HG02884 (cell line): ENCODE measurements at regions not wholly inside any gene's neighbourhood (a gene's known extent, or its start where the extent isn't known, plus 50 kb on each side); places are given as distances from the start of the nearest gene placed in this dataset.
"Not testable (repeated sequence)": the region's sequence is repeated elsewhere in the genome, so short reads cannot be mapped to it uniquely, and the experiment has no call there.

Experiments
- ATAC-seq: cut with Tn5 transposase; IDR thresholded peaks from one replicate; pipeline ENCODE4 v1.9.1; 2021; ENCODE audit warnings: mild to moderate bottlenecking, moderate library complexity; ENCODE audit not compliant: unreplicated experiment

DNA sequence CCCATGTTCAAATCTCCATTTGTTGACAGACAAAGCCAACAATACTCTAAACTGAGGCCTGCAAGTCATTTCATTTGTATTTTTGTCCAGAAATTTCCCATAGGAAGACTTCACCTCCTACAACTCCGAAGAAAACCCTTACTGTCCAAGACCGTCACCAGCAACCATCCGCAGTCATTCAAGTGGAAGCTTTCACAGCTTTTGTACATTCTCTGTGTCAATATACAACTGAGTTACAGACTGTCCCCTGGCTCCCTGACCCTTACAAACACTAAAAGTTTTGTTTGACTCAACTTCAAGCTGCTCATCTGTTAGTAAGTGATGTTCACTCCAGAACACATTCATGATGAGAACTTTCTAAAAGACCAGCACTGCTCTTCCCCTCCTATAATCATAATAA, 210.1 kb downstream of the DEPDC1B start:
- ATAC-seq: no peak

DNA sequence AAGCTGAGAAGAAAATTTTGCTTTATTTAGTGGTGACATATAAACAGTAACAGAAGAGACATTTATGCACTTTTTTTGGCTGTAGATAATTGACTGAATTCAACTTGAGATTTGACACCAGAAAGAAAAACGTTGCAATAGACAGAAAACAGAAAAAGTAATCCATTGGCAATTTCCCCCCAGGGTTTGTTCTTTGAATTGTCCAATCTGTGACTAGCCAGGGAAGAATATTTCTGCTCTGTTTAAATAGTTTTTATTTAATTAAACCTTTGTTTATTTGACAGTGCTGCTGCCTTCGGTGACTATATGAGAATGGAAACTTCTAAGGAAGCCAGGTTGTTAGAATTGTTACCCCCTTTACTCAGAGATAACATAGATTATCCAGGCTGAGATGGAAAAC, 210.6 kb downstream of the DEPDC1B start:
- no peak for ATAC-seq

DNA sequence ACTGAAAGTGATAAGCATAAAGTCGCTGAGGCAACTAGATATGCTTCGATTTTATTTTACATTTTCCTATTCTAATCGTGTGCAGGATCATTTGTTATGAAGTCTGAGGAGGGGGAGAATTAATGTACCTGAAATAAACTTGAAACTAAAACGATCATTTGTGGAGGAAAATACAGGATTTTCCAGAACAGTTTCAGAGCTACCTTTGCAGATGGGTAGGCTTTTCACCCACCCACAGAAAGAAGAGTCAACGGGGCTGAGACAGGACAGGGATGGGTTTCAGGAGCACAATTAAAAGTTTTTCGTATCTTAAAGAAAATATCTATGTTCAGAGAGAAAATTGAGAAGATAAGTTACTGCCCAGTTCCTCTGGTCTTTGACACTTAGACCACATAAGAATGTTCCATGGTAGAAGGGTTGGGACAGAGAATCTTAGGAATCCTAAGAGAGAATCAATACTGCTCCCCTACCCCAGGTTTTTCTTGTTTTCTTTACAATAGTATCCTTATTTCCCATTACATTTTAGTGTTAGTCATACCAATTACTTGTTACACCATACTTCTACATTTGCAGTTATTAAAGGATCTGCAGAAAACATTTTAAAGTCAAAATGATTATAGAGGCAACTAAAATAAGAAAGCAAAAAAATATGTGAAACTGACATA, 211.4 kb downstream of the DEPDC1B start:
- ATAC-seq: no peak

DNA sequence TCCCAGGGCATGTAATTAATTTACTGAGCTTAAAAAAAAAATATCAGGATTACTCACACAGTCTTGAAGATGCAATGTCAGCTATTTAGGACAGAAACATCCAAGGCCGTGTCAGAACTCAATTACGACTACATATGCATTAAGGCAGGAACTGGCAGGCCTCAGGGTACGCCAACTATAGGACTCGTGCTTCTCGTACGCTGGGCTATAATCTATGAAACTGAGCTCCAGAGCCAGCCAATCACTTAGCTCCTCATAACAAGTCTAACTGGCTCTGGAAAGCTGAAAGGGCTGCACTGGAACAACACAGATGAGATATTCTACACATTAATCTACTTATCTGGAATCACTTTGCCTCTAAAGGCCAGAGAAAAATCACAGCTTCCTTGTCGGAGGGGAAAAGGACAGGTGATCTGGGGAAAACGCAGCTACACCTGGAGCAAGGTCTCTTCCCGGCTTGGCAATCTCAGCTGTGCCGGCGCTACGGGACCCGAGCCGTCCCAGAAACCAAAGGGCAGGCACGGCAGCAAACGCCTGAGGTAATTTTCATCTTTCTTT, 212.0 kb downstream of the DEPDC1B start:
- ATAC-seq: no peak

DNA sequence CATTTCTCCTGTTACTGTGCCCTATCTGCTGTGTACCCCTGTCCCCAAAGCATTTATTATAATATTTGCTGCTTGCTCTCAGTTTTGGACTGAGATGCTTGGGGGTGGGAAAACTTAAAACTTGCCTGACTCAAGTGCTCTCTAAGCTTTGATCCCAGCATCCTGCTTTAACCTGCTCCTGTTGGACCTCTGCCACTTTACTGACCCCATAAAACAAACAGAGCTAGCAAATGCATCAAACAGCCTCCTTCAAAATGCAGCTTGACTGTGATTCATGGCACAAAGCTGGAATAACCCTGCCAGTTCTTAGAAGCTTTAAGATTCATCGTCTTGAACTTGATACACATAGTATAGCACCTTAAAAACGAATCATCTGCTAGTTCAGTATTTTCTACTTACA, 212.5 kb downstream of the DEPDC1B start:
- no peak for ATAC-seq

DNA sequence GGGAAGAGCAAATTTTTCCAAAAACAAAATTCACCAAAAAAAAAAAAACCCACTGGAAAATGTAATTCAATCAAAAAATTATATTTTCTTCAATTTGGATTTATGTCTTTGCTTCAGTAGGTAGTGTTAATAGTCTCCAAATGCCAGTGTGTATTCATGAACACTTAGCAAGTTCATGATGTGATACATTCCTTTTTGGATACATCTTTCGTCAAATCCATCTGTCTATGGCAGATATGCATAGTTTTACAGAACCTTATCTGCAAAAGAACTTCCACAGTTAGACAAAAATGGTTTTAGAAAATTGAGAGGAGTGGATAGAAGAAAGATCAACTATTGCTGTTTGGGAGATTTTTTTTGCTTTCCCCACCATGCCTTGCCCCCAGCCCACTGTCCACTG, 214.6 kb downstream of the DEPDC1B start:
- no peak for ATAC-seq

DNA sequence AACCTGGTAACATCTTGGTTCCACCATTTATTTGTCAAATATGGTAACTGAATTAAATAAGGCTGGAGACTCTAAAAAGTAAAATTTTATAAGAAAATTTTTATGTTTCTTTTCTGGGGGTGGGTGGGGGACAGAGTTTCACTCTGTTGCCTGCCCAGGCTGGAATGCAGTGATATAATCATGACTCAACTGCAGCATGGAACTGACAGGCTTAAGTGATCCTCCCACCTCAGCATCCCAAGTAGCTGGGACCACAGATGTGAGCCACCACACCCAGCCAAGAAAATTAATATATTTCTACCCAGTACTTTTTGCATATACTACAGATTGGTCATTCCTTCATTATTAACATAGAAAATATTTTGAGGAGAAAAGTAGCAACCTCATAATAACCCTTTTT, 216.9 kb downstream of the DEPDC1B start:
- ATAC-seq: no peak

DNA sequence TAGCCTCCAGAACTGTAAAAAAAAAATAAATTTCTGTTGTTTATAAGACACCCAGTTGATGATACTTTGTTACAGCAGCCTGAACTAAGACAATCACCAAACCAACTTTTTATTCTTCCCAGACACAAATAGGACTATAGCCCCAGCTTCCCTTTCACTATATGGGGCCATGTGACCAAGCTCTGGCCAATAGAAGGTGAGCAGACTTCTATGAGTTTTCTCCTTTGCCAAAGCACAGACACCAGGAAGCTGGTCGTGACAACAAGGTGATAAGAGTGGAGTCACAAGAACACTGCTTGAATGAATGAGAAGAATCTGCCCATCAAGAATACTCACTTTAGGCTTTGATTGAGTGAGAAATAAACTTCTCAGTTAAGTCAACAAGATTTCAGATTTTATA, 217.7 kb downstream of the DEPDC1B start:
- ATAC-seq: no peak

DNA sequence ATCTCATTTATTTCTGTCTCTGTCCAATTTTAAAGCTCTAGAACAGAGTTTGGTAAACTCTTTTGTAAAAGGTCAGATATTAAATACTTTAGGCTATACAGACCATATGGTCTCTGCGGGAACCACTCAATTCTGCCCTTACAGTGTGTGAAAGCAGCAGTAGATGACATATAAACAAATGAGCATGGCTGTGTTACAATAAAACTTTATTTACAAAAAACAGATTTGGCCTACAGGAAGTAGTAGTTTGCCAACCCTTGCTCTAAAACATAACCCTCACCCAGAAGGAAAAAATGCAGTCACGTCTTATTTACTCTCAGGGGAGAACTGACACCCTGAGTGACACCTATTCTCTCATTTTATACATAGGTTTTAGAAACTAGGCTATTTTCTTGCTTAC, 220.4 kb downstream of the DEPDC1B start:
- ATAC-seq: no peak

DNA sequence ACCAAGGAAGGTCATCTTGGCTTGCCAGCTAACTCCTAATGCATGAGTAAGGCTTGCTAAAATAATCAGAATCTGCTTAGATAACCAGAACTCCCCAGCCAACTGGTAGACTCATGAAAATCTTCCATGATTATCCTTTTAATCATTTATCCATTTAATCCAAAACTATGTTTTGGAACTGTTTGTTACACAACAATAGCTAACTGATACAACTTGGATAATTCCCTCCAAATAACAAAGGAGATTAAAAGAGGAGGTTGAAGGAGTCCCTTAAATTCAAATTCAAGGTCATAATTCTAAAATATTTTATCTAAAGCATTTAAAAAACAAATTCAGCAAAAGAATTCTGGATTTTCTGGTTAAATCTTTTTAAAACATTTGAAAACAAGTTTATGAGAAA, 222.1 kb downstream of the DEPDC1B start:
- ATAC-seq: no peak

DNA sequence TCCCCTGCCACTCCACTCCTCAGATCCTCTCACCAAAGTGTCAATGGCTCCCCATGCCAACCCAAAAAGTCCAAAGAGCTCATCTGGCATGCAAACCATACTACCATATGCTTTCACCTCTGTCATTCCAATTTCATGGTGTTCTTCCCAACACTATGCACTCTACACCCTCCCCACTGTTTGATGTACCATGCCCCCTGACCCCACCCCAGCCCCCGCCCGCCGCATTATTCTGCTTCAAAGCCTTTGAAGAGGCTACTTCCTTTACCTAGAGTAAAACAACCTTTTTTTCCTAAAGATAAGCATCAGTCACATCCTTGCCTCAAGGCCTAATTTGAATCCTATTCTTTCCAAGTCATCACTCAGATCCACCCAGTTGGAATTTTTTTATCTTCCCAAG, 226.3 kb downstream of the DEPDC1B start:
- ATAC-seq: no peak

DNA sequence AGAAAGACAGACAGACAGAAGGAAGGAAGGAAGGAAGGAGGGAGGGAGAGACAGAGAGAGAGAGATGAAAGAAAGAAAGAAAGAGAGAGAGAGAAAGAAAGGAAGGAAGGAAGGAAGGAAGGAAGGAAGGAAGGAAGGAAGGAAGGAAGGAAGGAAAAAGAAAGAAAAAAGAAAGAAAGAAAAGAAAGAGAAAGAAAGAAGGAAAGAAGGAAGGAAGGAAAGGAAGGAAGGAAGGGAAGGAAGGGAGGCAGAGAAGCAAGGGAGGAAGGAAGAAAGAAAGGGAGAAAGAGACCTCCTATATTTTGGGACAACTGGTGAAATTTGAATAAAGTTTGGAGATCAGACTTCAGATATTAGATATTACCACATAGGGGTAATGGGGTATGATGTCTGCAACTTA, 226.9 kb downstream of the DEPDC1B start:
- not testable (repeated sequence) for ATAC-seq

DNA sequence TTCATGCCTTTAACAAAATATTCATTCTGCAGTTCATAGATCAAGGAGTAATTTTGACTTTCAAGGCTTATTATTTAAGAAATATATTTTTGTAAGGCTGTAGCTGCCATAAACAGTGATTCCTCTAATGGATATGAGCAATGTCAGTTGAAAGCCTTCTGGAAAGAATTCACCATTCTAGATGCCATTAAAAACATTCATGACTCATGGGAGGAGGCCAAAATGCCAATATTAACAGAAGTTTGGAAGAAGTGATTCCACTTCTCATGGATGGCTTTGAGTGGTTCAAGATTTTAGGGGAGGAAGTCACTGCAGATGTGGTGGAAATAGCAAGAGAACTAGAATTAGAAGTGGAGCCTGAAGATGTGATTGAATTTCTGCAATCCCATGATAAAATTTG, 229.1 kb downstream of the DEPDC1B start:
- ATAC-seq: no peak

DNA sequence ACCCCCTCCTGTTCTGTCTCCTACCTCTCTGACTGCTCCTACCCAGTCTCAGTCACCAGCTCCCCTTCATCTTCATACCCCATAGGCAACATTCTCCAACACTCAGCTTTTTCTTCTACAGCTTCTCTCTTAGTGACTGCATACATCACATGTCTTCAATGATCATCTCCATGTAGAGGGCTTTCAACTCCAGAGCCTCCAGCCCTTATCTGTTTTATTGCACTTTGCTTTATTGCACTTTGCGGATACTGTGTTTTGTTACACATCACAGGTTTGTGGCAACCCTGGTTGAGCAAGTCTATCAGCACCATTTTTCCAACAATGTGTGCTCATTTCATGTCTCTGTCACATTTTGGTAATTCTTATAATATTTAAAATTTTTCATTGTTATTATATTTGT, 230.7 kb downstream of the DEPDC1B start:
- ATAC-seq: no peak

DNA sequence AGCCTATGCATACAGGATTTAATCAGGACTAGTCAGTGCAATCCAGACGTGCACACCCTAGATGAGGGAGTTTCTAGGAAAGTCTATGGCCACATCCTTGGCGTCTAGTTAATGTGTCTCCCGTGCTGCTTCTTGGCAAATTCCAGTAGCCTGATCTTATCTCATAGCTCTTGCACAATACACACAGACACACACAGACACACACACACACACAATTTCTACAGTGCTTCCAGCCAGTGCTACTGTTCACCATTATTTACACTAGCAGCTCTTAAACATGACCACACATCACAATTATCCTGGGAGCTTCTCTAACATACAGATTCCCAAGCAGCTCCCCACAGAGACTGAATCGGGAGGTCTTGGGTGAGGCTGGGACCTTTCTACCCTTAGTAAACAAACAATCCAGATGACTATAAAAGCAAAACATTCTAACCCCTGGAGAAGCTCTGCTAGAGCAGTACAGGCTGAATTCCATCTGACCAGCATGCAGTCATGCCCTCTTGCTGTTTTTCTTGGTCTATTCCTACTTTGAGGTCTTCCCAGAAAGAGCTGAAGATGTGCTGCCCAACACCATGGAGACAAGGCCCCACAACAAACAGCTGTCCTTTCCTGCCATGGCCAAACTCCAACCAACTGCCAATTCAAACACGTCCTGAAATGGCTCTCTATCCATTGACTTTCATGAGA, 236.6 kb downstream of the DEPDC1B start:
- ATAC-seq: no peak

DNA sequence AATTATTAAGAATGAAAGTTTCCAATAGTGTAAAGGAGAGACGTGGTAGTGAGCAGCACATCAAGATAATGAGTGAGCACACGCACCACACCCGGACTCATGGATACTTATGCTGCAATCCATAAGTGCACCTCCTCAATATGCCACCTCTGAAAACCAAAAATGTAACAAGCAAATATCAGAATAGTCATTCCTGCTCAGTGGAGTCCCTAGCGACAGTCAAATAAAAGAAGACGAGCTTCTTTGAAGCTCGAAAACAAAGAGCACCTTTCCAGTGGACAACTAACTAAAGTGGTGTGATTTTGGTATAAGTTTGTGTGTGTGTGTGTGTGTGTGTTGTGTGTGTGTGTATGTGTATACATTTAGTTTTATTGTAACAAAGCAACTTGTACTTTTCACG, 241.3 kb downstream of the DEPDC1B start:
- no peak for ATAC-seq

DNA sequence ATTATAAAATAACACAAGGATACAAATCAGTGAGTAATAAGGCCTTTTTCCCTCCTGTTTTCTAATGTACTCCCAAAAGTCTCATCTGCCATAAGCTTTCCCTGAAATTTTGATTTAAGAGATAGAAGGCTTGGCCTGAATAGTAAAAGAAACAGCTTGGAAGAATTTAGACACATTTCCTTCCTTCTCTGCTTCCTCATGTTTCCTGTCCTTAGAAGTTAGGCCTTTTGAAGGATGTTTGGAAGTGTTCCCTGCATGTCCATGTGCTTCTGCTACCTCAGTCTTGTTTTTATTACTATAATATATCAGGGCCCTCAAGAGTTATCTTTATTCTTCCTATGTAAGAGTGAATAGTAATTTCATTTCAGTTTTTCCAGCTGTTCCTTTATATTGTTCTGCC, 242.7 kb downstream of the DEPDC1B start:
- no peak for ATAC-seq

DNA sequence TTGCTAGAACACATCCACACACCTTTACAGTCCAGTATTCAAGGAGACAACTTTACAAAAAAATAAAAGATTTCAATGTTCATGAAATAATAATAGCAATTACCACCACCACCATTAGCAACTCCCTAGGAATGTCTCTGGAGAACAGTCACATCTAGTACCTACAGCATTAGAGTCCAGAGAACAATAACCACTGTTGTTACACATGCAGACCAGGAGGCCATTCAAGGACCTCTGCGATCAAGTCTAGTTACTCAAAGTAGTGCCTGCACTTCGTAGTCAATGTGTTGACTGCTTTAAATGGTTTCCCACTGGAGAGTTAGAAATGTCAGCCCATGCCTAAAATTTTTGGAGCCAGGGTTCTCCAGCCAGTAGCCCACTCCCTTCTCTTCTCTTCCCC, 244.4 kb downstream of the DEPDC1B start:
- no peak for ATAC-seq

DNA sequence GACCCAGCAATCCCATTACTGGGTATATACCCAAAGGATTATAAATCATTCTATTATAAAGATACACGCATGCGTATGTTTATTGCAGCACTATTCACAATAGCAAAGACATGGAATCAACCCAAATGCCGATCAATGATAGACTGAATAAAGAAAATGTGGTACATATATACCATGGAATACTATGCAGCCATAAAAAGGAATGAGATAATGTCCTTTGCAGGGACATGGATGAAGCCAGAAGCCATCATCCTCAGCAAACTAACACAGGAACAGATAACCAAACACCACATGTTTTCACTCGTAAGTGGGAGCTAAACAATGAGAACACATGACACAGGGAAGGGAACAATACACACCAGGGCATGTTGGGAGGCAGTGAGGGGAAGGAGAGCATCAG, 245.7 kb downstream of the DEPDC1B start:
- ATAC-seq: not testable (repeated sequence)

DNA sequence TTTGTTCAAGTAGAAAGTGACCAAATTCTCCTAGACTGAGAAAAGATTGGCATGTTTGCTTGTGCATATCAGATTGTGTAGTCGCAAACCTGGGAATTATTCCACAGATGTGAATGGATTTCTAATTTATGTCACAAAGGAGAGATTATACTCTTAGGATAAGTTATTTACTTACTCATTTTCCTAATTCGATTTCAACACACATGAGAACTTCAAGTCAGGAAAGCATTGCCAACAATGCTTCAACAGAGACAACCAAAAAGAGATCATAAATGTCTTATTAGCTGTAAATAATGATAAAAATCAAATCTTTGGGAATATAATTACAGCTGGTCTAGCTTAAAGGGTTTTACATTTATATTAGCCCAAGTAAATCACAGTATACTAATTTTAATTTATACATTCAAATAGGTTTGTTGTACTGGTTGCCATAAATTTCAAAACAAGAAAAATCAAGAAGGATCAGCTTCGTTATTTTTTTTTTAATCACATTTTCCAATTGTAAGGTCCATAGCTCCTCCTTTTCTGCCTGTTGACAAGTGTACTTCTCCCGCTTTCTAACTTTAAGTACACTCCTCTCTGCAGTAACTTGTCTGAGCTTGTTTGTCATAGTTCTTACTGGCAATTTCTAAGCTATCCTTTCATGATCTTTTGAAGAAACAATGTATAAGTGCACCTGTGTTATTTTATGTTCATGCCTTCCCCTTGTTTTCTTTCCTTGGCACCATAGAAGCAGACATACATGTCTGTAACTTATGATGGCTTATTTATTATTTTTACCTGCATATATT, 246.6 kb downstream of the DEPDC1B start:
- ATAC-seq: no peak

DNA sequence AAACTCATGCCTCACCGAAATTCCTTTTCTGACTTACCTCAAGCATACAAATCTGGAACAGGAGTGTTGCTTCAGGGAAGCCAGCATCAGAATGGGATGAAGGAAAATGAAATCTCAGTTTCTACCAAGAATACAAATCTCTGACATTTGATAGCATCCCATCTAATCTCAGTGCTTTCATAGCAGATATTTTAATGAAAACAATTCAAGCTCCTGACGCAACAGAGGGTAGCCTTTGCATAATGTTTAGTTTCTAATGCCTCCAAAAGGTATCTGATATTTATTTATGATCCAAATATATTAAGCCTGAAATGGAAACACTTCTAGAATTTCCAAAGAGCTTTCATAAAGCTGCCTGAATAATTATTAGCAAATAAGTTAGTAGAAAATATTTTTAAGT, 251.4 kb downstream of the DEPDC1B start:
- no peak for ATAC-seq

DNA sequence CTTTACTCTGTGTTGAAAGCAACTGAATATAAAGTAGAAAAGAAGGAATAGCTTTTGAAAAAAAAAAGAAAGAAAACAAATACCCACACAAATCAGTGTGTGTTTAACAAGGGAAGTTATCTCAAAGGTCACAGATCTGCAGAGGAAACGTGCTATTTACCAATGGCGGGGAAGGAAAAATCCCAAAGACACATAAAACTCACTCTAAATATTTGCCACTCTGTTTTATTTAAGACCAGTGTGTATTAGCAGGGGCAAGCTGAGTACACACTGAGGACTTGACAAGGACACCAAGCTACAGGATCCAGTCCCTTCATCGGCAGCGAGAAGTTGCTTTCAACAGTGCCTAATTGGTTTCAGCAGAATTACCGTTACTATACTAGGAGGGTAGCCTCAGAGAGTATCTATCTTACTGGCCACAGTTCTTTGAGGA, 252.5 kb downstream of the DEPDC1B start:
- no peak for ATAC-seq
